HG03575 (cell line): ENCODE measurements at regions not wholly inside any gene's neighbourhood (a gene's known extent, or its start where the extent isn't known, plus 50 kb on each side); places are given as distances from the start of the nearest gene placed in this dataset.

Experiments
- ATAC-seq: cut with Tn5 transposase; IDR thresholded peaks from one replicate; pipeline ENCODE4 v1.9.1; 2021; ENCODE audit not compliant: unreplicated experiment, insufficient number of reproducible peaks, low FRiP score; ENCODE audit errors: extremely low read depth

DNA sequence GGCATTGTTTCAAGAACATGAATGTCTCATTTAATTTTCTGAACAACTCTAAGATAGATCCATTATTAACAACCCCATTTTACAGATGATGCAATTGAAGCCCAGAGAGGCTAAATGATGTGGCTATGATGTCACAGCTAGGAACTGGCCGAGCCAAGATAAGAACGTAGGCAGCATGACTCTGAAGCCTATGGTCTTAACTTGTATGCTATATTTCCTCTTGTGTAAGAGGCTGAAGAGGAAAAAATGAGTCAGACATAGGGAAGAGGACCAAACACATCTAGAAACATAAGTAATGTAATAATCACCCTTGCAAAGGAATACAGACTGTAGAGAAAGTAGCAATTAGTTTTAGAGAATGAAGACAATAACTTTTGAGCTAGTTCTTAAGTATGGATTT lies 416.8 kb downstream of the FIGN start:
- no peak for ATAC-seq

DNA sequence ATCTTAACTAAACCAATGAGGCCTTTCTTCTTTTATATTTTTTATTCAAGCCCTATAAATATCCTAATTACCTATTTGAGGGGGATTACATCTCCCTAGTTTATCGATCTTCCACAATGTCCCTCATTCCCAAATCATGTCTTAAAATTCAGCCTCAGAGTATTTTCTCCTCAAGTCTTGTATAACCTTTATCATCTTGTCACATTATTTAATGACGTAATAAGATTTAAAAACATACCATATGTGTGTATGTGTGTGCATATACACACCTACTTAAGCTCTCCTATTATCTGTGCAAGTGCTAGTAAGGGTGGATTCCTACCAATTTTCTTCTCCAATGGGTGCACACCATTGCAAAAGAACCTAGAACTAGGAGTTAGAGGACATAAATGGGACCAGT lies 421.1 kb downstream of the FIGN start:
- no peak for ATAC-seq

DNA sequence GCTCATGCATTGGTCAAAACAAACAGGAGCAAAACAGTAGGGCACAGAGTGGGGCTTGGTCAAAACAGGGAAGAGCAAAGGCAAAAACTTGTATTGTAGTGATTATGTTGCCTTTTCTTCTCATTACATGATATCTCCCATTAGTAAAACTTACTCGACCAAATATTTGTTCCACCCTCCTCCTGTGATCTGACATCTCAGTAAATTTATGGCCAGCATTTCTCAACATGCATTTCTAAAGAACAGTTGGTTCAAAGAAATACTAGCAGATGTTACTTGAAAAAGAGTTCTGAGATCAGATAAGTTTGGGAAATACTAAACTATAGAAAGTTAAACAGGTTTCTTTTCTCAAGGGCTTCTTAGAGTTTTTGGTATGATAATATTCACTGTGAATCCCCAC lies 423.1 kb downstream of the FIGN start:
- ATAC-seq, result no peak

DNA sequence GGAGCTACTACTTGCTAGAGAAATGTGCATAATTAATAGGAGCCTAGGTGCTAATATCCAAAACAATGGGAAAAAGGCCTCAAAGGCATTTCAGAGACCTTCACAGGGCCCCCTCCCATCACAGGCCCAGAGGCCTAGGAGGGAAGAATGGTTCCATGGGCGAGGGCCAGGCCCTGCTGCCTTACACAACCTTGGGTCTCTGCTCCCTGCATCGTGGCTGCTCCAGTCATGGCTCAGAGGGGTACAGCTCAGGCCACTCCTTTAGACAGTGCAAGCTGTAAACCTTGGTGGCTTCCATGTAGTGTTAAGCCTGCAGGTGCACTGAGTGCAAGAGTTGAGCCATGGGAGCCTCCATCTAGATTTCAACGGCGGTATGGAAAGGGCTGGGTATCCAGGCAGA lies 429.2 kb downstream of the FIGN start:
- no peak for ATAC-seq

DNA sequence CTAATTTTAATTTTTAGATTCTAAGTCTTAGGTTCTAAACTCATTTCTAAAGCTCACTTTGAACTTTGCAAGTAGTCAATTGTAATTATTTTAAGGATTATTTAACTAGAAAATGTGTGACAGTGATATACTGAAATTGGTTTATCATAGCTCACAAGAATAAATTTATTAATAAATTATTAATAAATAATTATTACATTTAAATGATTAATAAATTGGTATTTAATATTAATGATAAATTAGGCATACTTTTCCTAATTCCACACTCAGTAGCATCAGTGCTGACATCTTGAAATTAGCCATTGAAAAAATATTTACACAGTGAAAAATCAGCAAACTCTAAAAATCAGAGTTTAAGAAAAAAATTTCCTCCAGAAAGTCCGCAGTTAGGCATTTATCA lies 433.7 kb downstream of the FIGN start:
- ATAC-seq, result no peak

DNA sequence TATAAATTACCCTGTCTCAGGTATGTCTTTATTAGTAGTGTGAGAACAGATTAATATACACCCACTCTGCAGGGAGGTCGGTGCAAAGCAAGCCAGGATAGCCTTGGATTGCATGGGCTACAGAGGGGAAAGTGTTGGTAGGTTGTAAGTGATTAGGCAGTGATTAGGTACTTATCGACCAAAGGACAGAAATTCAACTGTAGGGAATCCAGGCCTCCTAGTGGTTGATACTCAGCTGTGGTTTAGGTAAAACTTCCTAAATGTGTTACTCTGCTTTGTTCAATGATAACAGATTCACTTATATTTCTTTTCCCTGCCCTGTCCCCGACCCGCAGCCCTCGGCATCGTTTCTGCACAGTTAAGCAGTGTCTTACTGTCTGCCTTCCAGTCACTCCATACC lies 444.0 kb downstream of the FIGN start:
- no peak for ATAC-seq

DNA sequence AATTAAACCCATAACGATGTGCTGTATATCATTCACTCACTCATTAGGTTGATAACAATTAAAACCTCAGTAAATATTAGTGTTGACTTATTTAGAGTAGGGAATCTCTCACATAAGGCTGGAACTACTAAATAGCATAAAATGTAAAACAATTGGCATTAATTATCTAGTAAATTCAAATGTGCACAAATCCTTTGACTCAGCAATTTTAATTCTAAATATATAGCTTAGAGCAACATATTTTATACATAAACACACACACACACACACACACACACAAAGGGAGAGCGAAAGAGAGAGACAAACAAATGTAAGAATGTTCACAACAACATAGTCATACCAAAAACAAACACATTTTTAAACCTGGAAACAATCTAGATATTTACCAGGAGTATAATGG lies 443.1 kb upstream of the KCNH7 start:
- ATAC-seq, result no peak

DNA sequence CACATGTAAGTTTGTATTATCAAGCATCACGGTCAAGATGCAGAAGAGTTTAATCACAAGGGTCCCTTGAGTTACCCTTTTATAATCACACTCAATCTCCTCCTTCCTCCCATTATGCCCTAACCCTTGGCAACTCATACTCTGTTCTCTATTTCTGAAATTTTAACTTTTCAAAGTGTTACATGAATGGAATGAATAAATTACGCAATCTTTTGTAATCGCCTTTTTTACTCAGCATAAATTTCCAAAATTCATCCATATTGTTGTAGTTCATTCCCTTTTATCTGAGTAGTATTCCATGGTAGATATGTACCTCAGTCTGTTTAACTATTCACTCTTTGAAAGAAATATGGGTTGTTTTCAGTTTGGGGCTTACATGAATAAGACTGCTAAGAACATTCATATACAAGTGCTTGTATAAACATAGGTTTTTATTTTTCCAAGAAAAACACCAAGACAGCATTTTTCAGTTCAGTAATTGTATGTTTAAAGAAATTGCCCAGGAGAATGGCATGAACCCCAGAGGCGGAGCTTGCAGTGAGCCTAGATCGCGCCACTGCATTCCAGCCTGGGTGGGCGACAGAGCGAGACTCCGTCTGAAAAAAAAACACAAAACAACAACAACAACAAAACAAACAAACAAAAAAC lies 430.9 kb upstream of the KCNH7 start:
- ATAC-seq, result no peak

DNA sequence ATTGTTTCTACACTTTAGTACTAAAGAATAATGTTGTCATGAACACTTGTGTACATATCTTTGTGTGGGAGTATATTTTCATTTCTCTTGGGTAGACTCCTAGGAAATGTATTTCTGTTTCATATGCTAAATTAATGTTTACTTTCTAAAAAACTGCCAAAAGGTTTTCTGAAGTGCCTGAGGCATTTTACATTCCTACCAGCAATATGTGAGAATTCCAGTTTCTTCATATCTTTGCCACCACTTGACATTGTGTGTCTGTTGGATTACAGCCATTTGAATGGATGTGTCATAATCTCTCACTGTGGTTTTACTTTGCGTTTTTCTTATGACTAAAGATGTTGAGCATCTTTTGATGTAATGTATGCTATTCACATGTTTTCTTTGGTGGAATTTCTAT lies 428.2 kb upstream of the KCNH7 start:
- no peak for ATAC-seq

DNA sequence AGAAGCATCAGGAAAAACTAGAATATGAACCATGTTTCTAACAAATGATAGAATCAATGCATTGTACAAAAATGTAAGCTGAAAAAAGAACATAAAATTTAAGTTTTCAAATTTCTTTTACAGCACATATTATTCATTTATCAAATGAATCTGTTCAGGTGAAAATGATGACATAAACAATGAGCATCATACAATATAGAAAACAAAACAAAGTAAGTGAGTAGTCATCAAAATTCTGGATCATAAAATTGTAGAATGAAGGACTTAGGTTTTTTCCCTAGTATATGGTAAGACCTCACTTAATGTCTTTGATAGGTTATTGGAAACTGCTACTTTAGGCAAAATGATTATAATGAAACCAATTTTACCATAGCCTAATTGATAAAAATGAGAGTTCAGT lies 427.0 kb upstream of the KCNH7 start:
- no peak for ATAC-seq

DNA sequence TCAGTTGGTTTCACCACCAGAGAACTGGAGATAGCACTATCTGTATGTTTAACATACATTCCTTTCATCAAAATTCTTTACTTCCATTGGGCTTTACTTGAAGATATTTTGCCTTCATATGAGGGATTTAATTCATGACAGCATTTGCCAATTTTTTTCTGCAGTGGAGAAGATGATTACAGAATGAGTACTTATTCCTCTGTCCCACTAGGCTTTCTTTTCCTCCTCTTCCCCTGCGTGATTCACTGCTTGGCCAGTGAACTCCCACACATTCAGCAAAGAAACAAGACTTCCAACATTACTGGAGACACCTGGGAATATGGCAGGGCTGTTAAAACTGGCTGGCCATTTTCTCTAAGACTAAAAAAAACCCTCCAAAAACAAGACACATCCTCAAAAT lies 425.8 kb upstream of the KCNH7 start:
- ATAC-seq, result no peak

DNA sequence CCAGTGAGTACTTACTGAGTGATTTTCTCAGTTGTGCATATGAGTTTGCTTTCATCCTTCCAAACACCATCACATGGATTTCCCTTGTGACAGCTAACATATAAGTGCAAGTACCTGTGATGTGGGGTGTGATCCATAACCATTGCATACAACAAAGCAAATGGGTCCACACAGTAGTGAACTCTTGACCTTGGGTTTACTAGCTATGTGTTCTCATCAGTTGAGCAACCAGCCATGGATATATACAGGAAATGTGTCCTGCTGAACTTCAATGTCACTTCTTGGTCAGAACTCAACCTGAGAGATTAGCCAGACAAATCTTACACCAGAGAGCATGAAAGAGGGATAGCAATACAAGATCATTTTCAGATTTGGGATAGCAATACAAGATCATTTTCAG lies 420.9 kb upstream of the KCNH7 start:
- no peak for ATAC-seq

DNA sequence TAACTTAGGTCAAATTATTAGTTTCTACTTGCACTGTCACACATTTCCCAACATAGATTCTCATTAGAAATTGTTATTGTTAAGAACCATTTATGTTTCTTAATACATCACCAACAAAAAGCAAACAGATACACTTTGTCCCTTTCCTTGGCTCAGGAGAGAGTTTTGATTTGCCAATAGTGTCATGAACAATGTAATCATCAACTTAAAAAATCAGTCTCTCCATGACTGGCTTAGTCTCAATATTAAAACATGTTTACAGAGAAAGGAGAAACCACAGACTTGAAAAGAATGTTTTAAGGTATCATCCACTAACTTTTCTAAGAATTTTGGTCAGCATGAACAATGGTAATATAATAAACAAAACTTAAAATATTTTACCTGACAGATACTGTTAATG lies 416.5 kb upstream of the KCNH7 start:
- no peak for ATAC-seq

DNA sequence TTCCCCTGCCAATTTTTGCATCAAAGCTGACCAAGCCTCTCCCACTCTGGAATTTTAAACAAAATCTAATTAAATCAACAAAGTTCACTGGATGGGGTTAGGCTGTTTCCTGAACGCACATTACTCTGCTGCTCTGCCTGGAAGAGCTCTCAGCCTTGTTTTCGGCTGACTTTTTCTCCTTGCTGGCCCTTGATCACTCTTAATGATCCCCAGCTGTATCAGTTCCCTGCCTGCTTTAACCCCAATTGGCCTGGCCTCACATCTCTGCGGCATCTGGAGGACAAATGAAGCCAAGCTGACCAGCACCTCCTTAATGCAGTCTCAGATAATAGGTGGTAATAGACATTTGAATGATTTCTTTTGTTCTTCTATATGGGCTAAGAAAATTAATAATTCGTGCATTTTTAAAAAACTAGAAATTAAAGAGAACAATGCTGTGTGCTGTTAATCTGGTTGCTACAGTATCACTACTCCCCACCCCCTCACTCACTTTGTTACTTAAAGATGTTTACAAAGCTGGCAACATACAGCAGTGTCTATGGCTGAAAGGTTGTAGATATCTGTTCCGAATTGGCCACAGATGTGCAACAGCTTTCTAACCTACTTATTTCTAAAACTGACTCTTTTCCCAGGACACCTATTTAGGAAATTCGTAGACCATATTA lies 415.2 kb upstream of the KCNH7 start:
- no peak for ATAC-seq

DNA sequence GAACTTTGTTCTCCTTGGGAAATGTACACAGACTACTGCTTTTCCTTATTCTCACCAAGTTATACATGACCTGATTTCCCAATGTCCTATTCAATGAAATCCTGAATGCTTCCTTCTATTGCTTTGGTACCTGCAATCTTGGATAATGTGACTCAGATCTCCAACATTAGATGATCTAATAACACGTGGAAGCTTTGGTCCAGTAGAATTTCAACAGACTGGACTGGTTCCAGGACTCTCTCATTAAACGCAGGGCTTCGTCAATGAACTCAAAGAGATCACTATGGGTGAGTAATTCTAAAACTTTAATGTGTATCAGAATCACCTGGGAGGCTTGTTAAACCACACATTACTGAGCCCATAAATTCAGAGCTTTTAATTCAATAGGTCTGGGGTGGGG lies 413.6 kb upstream of the KCNH7 start:
- no peak for ATAC-seq

DNA sequence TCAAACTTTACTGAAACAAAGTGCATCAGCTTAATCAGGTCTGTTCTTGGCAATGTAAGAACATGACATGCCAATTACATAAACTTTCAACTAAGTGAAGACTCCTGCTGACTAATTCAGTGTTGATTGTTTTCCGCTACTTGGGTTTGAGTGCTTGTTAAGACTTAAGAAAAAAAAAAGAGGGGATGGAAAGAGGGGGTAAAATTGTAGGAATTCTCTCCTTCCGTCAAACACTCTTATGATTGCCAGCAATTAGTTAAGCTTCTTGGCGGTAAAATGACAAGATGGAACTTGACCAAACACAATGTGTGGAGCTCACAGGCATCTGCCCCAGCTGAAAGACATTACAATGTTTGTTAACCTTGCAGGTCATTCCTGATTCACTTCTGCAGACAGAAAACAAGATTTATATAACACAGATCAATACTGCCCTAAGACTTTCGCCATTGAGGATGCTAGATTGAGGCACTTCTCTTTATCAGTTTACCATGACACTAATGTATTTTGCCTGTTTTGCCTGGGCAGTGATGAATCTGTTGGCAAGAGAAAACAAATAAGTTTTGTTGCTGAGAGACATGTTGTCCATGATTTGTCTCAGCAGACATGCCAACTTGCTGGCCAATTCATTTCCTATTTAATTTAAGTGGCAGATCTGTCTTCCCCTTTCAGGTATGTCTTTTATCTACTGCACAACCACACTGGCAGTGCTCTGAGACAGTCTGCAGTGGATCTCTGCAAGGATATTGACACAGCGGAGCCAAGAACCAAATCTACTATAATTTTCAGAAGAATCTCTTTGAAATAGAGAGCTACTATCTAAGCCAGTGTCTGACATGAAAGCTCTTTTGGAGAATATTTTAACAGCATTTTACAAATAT lies 410.0 kb upstream of the KCNH7 start:
- ATAC-seq, result no peak

DNA sequence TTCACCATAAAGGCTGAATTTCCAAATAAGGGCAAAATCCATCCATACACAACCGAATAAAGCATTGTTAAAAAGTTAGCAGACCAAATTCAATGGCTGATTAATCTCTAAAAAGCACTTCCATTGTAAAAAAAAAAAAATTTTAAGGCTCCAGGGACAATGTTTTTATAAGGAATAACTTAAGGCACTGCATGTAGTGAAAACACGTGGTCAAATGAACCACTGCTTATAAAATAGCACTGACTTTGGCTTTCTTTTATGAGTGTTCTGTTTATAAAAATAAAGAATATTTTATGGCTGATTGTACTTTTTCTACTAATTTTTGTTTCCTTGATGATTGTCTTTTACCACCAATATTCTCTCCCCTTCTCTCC lies 409.3 kb upstream of the KCNH7 start:
- ATAC-seq, result no peak

DNA sequence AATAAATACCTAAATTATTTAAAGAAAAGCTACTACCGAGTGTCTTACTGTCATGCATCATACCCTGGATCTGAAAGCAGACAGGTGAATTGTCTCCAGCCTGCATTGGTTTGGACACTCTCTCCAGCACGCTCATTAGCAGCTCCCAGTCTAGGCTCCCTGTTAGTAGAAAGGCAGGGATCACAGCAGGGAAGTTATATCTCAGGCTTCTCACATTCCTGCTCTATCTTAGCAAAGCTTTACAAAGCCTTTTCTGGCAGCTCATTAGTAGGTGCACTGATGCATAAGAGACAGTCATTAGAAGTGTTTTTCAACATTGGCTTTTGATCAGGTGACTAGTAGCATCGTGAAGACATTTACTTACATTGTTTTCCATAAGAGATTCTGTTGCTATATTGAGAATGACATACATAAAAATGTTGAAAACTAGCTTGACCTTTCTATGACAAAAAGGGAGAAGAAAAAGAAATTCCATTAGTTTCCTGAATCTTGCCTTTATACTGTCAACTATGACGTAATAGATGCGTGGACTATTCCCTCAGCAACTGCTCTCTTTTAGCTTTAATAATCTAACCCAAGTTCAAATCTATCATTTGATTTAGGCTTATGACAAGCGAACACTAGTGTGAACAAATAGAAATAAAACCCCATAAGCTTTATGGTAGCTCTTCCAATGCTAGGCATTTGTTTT lies 408.7 kb upstream of the KCNH7 start:
- no peak for ATAC-seq

DNA sequence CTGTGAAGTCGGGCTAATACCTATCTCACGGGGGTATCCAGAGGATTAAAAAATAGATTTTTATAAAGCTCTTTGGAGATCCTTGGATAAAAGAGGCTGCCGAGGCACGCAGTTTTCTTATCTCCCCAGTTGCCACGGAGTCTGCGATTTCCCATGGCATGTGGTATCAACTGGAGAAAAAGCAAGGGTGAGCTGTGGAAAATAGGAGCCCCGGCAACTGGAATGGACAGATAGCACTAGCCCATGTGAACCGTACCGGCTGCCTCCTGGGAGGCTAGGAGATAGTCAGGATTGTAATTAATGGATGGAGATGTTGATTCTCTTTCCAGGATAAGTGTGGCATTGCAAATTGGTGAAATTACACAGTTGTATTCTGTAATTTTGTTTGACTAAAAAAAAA lies 407.6 kb upstream of the KCNH7 start:
- no peak for ATAC-seq

DNA sequence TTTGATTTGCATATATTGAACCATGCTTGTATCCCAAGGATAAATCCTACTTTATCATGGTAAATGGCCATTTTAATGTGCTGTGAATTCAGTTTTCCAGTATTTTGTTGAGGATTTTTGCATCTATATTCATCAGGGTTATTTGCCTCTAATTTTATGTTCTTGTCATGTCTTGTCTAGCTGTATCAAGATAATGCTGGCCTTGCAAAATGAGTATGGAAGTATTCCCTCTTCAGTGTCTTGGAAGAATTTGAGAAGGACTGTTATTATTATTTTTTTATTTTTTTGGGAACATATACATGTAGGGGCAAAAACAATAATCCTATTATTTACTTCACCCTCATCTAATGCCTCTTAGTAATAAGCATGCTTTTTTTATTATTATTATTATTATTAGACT lies 398.0 kb upstream of the KCNH7 start:
- no peak for ATAC-seq
